Mesenchymal stem cell (in vitro differentiated cells and primary cell): ENCODE measurements at regions not wholly inside any gene's neighbourhood (a gene's known extent, or its start where the extent isn't known, plus 50 kb on each side); places are given as distances from the start of the nearest gene placed in this dataset.

ENCODE experiments used
- DNase-seq: peaks from one replicate; pipeline ENCODE4 v3.0.0-alpha.2; 2013
- H2AFZ ChIP-seq: one replicate; pipeline ENCODE4 v1.6.1; 2013; ENCODE audit warnings: low read depth, mild to moderate bottlenecking, control low read depth, inconsistent platforms, low read length, moderate library complexity
- H2AK5ac ChIP-seq: 2 replicates; pipeline ENCODE4 v1.6.1; 2013; ENCODE audit warnings: low read length, moderate library complexity, mild to moderate bottlenecking, inconsistent platforms; ENCODE audit not compliant: severe bottlenecking
- H2BK120ac ChIP-seq: one replicate; pipeline ENCODE4 v1.6.1; 2013; ENCODE audit warnings: low read depth, mild to moderate bottlenecking, inconsistent platforms, low read length, moderate library complexity
- H2BK12ac ChIP-seq, 2 experiments: one replicate each; pipeline ENCODE4 v1.6.1; 2013; ENCODE audit warnings: inconsistent platforms in 2 of 2, low read length in 2 of 2, mild to moderate bottlenecking in 2 of 2, moderate library complexity in 2 of 2, control low read depth in 1 of 2
- H2BK15ac ChIP-seq: one replicate; pipeline ENCODE4 v1.6.1; 2013; ENCODE audit warnings: mild to moderate bottlenecking, low read depth, inconsistent platforms; ENCODE audit not compliant: poor library complexity, severe bottlenecking
- H2BK5ac ChIP-seq: 2 replicates; pipeline ENCODE4 v1.6.1; 2013; ENCODE audit warnings: low read depth, mild to moderate bottlenecking, low read length, control low read depth, inconsistent platforms; ENCODE audit not compliant: poor library complexity, severe bottlenecking
- H3K14ac ChIP-seq, 2 experiments: one replicate each; pipeline ENCODE4 v1.6.1; 2013; ENCODE audit warnings: inconsistent platforms in 2 of 2, low read length in 2 of 2, control low read depth in 1 of 2, mild to moderate bottlenecking in 1 of 2, moderate library complexity in 1 of 2
- H3K18ac ChIP-seq, 2 experiments: one replicate each; pipeline ENCODE4 v1.6.1; 2013; ENCODE audit warnings: inconsistent platforms in 2 of 2, low read length in 2 of 2, control low read depth in 1 of 2, low read depth in 1 of 2, mild to moderate bottlenecking in 1 of 2
- H3K23ac ChIP-seq, 2 experiments: one replicate each; pipeline ENCODE4 v1.6.1; 2013; ENCODE audit warnings: inconsistent platforms in 2 of 2, low read length in 2 of 2, mild to moderate bottlenecking in 2 of 2, moderate library complexity in 2 of 2, control low read depth in 1 of 2
- H3K27ac ChIP-seq: 2 replicates; pipeline ENCODE4 v1.5.1; 2013; ENCODE audit warnings: mild to moderate bottlenecking, moderate library complexity, low read length, control low read depth, inconsistent platforms; ENCODE audit not compliant: poor library complexity, severe bottlenecking
- H3K27me3 ChIP-seq, 2 experiments: 2 replicates each; pipeline versions ENCODE4 v1.6.1 to v1.7.0; 2013; ENCODE audit warnings: low read length in 2 of 2, mild to moderate bottlenecking in 2 of 2, moderate library complexity in 2 of 2, control low read depth in 1 of 2, inconsistent platforms in 1 of 2; ENCODE audit not compliant: control insufficient read depth in 1 of 2, insufficient read depth in 1 of 2
- H3K36me3 ChIP-seq, 2 experiments: 2 replicates each; pipeline versions ENCODE4 v1.6.1 to v1.7.0; 2013; ENCODE audit warnings: low read length in 2 of 2, control low read depth in 1 of 2, inconsistent platforms in 1 of 2, low read depth in 1 of 2, mild to moderate bottlenecking in 1 of 2; ENCODE audit not compliant: insufficient read depth in 2 of 2, control insufficient read depth in 1 of 2
- H3K4ac ChIP-seq, 2 experiments: one replicate each; pipeline ENCODE4 v1.6.1; 2013; ENCODE audit warnings: inconsistent platforms in 2 of 2, low read length in 2 of 2, mild to moderate bottlenecking in 2 of 2, moderate library complexity in 2 of 2, control low read depth in 1 of 2, low read depth in 1 of 2
- H3K4me1 ChIP-seq: 2 replicates; pipeline ENCODE4 v1.6.1; 2013; ENCODE audit warnings: low read depth, low read length, control low read depth; ENCODE audit not compliant: control insufficient read depth, insufficient read depth
- H3K4me2 ChIP-seq: 2 replicates; pipeline ENCODE4 v1.6.1; 2013; ENCODE audit warnings: low read length, mild to moderate bottlenecking, inconsistent platforms; ENCODE audit not compliant: poor library complexity, severe bottlenecking
- H3K4me3 ChIP-seq, 2 experiments: 2 replicates each; pipeline versions ENCODE4 v1.5.1 to v1.7.0; 2013; ENCODE audit warnings: low read length in 2 of 2, mild to moderate bottlenecking in 2 of 2, control low read depth in 1 of 2, low read depth in 1 of 2; ENCODE audit not compliant: insufficient read depth in 1 of 2
- H3K79me1 ChIP-seq: replicated peaks from 2 replicates; pipeline ENCODE4 v1.6.1; 2013; ENCODE audit warnings: mild to moderate bottlenecking, control low read depth, low read length, inconsistent platforms; ENCODE audit not compliant: poor library complexity, severe bottlenecking
- H3K9ac ChIP-seq: 2 replicates; pipeline ENCODE4 v1.7.0; 2013; ENCODE audit warnings: mild to moderate bottlenecking, low read length, moderate library complexity
- H3K9me3 ChIP-seq: 2 replicates; pipeline ENCODE4 v1.7.0; 2013; ENCODE audit warnings: mild to moderate bottlenecking, low read length; ENCODE audit not compliant: control insufficient read depth
- H4K8ac ChIP-seq: one replicate; pipeline ENCODE4 v1.6.1; 2013; ENCODE audit warnings: inconsistent platforms, mild to moderate bottlenecking, low read length, moderate library complexity
- H4K91ac ChIP-seq: one replicate; pipeline ENCODE4 v1.6.1; 2013; ENCODE audit warnings: mild to moderate bottlenecking, low read length, inconsistent platforms
- WGBS: methylation state at CpG from one replicate; pipeline ENCODE4 v1.1.7; 2013; ENCODE audit warnings: mixed read lengths; 5-methylcytosine and 5-hydroxymethylcytosine counted together

- Histone ChIP-seq H3K27me3 (no peaks in the 10 kb centered on the region), H2BK5ac (no peak overlapping the region), H3K4ac (no peak overlapping the region), H3K36me3 (no peaks in the 10 kb centered on the region), H3K79me1 (no peaks in the 10 kb centered on the region), H3K18ac (no peak overlapping the region), H3K4me3 (no peak overlapping the region), H3K23ac (no peak overlapping the region), H3K9me3 (no peaks in the 10 kb centered on the region), H4K91ac (no peak overlapping the region), H2BK12ac (no peak overlapping the region), H4K8ac (no peak overlapping the region), H2BK120ac (no peak overlapping the region), H3K14ac (no peak overlapping the region), H3K4me2 (no peak overlapping the region), H2BK15ac (no peak overlapping the region), H3K27ac (no peak overlapping the region), H3K9ac (no peak overlapping the region), H2AK5ac (no peak overlapping the region), H3K4me1 (no peaks in the 10 kb centered on the region), H2AFZ (no peak overlapping the region)
- no peak for DNase-seq
- 97% methylated on average over 3 of the region's 3 CpGs for WGBS
Observed at GRCh38 chr2:67773851-67774250, 289.0 kb downstream of the C1D start.

GRCh38 chr2:67776276-67776675 is 286.5 kb downstream of the C1D start:
- Histone ChIP-seq H3K27ac (no peak overlapping the region), H2AK5ac (no peak overlapping the region), H2BK15ac (no peak overlapping the region), H4K8ac (no peak overlapping the region), H3K18ac (no peak overlapping the region), H3K9ac (no peak overlapping the region), H2BK120ac (no peak overlapping the region), H3K4ac (no peak overlapping the region), H3K4me1 (no peaks in the 10 kb centered on the region), H2BK12ac (no peak overlapping the region), H3K9me3 (no peaks in the 10 kb centered on the region), H4K91ac (no peak overlapping the region), H3K23ac (no peak overlapping the region), H2AFZ (no peak overlapping the region), H3K4me3 (no peak overlapping the region), H3K27me3 (no peaks in the 10 kb centered on the region), H3K79me1 (no peaks in the 10 kb centered on the region), H2BK5ac (no peak overlapping the region), H3K36me3 (no peaks in the 10 kb centered on the region), H3K4me2 (no peak overlapping the region), H3K14ac (no peak overlapping the region)
- DNase-seq = no peak
- 73% methylated on average over 2 of the region's 2 CpGs for WGBS

- Histone ChIP-seq H4K91ac (no peak overlapping the region), H3K27me3 (no peaks in the 10 kb centered on the region), H3K4me2 (no peak overlapping the region), H3K9ac (no peak overlapping the region), H3K18ac (no peak overlapping the region), H2BK5ac (no peak overlapping the region), H3K23ac (no peak overlapping the region), H2AFZ (no peak overlapping the region), H3K36me3 (no peaks in the 10 kb centered on the region), H3K4ac (no peak overlapping the region), H2BK15ac (no peak overlapping the region), H2AK5ac (no peak overlapping the region), H3K79me1 (no peaks in the 10 kb centered on the region), H4K8ac (no peak overlapping the region), H3K4me3 (no peak overlapping the region), H3K9me3 (no peaks in the 10 kb centered on the region), H3K14ac (no peak overlapping the region), H2BK120ac (no peak overlapping the region), H2BK12ac (no peak overlapping the region), H3K27ac (no peak overlapping the region), H3K4me1 (no peaks in the 10 kb centered on the region)
- 100% methylated on average over 1 of the region's 1 CpG for WGBS
- no peak for DNase-seq
Observed at GRCh38 chr2:67777010-67777409, 285.8 kb downstream of the C1D start.

- Histone ChIP-seq H3K4me1 (no peaks in the 10 kb centered on the region), H2BK15ac (no peak overlapping the region), H3K14ac (no peak overlapping the region), H3K9ac (no peak overlapping the region), H3K9me3 (no peaks in the 10 kb centered on the region), H3K27ac (no peak overlapping the region), H3K79me1 (no peaks in the 10 kb centered on the region), H4K91ac (no peak overlapping the region), H3K4ac (no peak overlapping the region), H3K4me3 (no peak overlapping the region), H2BK12ac (no peak overlapping the region), H3K36me3 (no peaks in the 10 kb centered on the region), H3K18ac (no peak overlapping the region), H2BK5ac (no peak overlapping the region), H3K23ac (no peak overlapping the region), H2AFZ (no peak overlapping the region), H3K4me2 (no peak overlapping the region), H2AK5ac (no peak overlapping the region), H3K27me3 (no peaks in the 10 kb centered on the region), H4K8ac (no peak overlapping the region), H2BK120ac (no peak overlapping the region)
- WGBS = 100% methylated on average over 1 of the region's 1 CpG
- no peak for DNase-seq
Observed at GRCh38 chr2:67777836-67778429, 284.9 kb downstream of the C1D start.
